HG02759 (cell line): ENCODE measurements at regions not wholly inside any gene's neighbourhood (a gene's known extent, or its start where the extent isn't known, plus 50 kb on each side); places are given as distances from the start of the nearest gene placed in this dataset.
"Not testable (repeated sequence)": the region's sequence is repeated elsewhere in the genome, so short reads cannot be mapped to it uniquely, and the experiment has no call there.

Experiments used
- ATAC-seq: cut with Tn5 transposase; IDR thresholded peaks from one replicate; pipeline ENCODE4 v1.9.1; 2021; ENCODE audit warnings: mild to moderate bottlenecking, moderate library complexity; ENCODE audit not compliant: unreplicated experiment

DNA sequence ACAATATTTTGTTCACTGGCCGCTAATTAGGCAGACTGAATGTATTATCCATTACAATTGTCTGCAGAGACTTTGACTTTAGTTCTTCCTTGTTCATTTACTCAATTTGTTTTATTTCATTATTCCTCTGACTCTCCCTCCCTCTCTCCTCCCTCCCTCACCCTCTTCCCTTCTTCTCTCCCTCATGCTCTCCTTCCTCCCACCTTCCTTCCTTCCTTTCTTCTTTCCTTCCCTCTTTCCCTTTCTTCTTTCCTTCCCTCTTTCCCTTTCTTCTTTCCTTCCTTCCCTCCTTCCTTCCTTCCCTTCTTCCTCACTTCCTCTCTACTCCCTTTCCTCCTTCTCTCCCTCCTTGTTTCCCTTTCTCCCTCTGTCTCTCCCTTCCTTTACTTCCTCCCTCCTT is 1591.0 kb upstream of the SLC10A2 start:
- no peak for ATAC-seq

DNA sequence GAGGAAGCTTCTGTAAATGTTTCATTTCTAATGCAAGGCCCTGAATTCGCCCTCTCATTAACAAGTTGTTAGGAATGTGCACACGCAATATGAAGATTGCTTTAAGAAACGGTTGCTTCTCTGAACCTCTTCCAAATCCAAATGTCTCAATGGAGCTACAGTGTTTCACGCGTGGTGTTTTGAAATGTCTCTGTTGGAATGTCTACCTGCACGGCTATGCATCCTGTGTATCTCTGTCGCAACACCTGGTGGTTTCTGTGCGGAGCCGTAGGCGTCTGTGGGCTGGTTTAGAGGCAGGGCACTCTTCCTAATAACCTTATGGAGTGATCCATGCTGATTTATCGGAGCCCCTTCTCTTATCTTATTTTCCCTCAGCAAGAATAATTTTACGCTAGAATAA is 1584.2 kb upstream of the SLC10A2 start:
- ATAC-seq: no peak

DNA sequence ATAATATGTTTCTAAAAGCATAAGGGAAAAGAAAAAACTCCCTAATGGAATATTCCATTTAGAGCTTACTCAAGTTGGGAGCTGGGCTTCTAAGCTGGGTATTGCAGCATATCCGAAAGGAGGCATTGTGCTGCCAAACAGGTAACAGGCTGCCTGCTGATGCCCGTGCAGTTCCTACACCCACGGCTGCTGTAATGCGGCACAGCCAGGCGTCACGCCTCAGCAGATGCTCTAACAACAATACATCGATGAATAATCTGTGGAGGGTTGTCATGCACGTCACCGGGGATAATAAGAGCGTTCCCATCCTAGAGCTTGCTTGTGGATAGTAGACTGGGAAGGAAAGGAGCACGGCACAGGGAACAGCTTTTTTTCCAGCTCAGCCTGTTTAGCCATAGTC is 1582.1 kb upstream of the SLC10A2 start:
- no peak for ATAC-seq

DNA sequence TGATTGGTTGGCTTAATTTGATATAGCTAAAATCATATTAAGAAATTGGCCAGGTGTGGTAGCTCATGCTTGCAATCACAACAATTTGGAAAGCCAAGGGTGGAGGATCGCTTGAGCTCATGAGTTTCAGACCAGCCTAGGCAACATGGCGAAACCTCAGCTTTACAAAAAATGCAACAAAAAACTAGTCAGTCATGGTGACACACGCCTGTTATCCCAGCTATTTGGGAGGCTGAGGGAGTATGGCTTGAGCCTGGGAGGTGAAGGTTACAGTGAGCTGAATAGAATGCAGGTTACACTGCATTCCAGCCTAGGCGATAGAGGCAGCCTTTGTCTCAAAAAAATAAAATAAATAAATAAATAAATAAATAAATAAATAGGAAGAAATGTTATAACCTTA is 1579.6 kb upstream of the SLC10A2 start:
- no peak for ATAC-seq

DNA sequence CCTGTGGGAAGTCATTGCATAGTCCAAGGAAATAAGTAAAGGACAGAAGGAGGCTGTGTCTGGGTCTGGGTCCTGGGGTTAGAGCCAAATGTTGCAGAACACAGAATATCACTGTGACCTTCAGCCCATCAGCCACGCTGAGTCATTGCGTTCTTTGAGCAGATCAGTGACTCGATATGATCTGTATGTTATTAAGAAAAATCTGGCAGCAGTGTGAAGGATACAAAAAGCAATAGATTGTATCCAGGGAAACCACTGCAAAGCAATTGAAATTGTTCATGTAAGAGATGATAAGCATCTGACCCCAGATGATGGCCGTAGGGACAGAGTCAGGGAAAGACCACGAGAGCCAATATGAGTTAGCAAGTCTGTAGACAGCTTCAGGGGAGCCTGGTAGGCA is 1575.1 kb upstream of the SLC10A2 start:
- ATAC-seq: no peak

- ATAC-seq: no peak
These were observed 1569.7 kb upstream of the SLC10A2 start for GRCh38 chr13:104635879-104636278.

DNA sequence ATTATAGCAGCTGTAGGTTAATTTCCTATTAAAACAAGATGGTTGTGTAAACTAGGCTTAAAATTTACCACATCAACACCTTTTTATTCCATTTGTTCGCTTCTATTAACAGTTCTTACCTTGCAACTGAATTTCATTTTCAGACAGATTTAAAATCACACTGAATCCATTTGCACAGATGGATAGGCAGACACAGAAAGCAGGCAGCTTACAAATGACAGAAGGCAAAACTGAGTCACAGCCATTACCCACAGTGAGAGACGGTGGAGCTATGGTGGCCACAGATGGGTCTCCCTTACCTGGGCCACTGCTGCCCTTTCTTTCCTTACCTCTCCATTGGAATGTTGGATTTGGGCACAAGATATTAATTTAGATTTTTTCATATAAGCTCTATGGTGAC is 1567.8 kb upstream of the SLC10A2 start:
- ATAC-seq: no peak

- no peak for ATAC-seq
These were observed 1566.5 kb upstream of the SLC10A2 start for GRCh38 chr13:104632736-104633135.

DNA sequence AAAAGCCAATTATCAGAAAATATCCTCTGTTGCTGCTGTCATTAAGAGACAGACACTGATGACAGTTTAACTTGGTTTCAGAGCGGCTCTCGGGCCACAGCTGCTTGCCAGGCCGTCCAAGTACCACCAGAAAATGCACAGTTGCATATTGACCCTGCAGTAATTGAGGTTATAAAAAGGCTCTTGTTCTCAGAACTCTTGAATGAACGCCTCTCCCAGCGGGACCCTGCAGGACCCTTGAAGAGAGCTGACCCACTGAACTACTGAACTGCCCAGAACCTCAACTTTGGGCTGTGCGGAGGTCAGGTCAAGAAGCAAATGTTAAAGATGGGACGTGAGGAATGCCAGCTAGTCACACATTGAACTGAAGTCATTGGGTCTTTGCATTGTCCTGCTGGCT is 1559.0 kb upstream of the SLC10A2 start:
- no peak for ATAC-seq

DNA sequence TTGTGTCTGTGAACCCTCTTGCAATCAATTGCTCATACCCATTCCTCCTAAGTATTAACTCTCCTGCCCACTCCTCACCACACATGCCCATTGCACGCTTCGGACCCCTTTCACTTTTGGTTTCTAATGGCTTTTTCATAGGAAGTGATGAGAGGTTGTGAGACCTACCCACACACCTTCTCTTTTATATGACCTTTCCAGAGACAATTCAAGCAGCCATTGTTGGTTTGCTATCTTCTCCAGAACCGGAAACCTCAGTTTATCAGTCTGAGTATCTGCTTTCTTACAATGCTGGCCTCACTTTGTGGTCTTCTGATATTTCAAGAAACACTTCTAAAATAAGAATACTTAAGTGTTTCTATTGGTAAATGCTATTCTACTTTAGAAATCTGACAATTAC is 1550.8 kb upstream of the SLC10A2 start:
- no peak for ATAC-seq

GRCh38 chr13:104614361-104615145 is 1548.3 kb upstream of the SLC10A2 start:
- no peak for ATAC-seq

- no peak for ATAC-seq
These were observed 1542.1 kb upstream of the SLC10A2 start for GRCh38 chr13:104608331-104608730.

DNA sequence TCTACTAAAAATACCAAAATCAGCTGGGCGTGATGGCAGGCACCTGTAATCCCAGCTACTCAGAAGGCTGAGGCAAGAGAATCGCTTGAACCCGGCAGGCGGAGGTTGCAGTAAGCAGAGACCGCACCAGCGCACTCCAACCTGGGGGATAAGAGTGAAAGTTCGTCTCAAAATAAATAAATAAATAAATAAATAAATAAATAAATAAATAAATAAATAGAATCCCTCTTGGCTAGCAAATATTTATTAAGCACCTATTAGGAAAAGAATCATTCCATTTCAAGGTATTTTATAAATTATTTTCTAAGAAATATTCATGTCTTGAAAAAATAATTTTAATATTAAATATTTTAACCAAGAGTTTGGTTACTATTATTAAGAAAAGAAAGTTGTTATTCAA is 1539.2 kb upstream of the SLC10A2 start:
- ATAC-seq: not testable (repeated sequence)

DNA sequence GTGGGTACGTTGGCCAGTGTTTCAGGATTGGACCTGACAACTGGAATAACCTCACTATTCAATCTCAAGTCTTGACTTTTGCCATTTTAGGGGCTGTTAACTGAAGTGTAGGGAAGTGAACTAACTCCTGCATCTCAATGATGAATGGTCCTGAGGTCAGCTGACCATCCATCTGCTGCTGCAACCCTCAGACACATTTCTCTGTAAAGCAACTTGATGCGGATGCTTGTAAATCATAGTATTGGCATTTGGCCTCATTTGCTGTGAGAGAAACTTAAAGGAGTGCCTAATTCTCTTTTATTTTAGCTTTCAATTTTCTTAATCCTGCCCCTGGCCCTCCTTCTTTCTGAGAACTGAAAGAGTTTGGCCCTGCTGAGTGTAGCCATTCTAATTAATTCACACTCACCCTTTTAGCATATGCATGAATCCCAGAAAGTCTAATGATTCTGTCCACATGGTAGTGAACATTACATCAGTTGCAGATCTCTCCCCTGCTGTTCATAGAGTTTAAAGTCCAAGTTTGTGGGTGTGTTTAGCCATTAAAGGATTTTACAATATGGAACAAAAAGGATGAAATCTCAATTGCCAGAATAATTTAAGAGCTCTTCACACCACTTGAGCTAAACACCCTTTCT is 1531.4 kb upstream of the SLC10A2 start:
- no peak for ATAC-seq

GRCh38 chr13:104595511-104595910 is 1529.3 kb upstream of the SLC10A2 start:
- ATAC-seq: no peak

- ATAC-seq: no peak
These were observed 1528.6 kb upstream of the SLC10A2 start for GRCh38 chr13:104594806-104595205.

DNA sequence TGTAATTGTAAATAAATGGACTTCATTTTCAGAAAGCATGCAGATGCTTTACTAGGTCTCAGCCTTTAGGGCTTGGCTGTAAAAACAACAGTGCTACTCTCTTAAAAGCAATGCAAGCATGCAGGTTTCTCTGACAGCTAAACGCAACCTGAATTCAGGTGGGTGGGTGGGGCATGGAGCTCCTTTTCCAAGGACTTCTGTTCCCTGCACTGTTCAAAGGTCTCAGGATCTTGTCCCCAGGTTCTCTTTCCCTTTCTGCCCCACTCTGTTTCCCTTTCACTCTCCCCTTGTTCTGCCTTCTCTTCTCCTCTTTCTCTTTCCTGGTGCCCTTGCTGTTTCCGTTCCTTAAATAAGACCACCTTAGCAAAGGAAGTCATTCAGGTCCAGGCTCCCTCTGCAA is 1527.5 kb upstream of the SLC10A2 start:
- no peak for ATAC-seq

GRCh38 chr13:104593251-104593576 is 1527.0 kb upstream of the SLC10A2 start:
- no peak for ATAC-seq

- ATAC-seq: no peak
These were observed 1526.5 kb upstream of the SLC10A2 start for GRCh38 chr13:104592545-104593250.

- ATAC-seq: no peak
These were observed 1525.9 kb upstream of the SLC10A2 start for GRCh38 chr13:104592127-104592526.

GRCh38 chr13:104586051-104586746 is 1520.0 kb upstream of the SLC10A2 start:
- ATAC-seq: no peak

GRCh38 chr13:104584481-104584880 is 1518.3 kb upstream of the SLC10A2 start:
- no peak for ATAC-seq
